Panc1 (cell line): ENCODE measurements at regions not wholly inside any gene's neighbourhood (a gene's known extent, or its start where the extent isn't known, plus 50 kb on each side); places are given as distances from the start of the nearest gene placed in this dataset.

Source experiments
- POLR2AphosphoS5 ChIP-seq: IDR thresholded peaks from 2 replicates; pipeline ENCODE4 v1.6.1; 2012; ENCODE audit warnings: mild to moderate bottlenecking, low read depth, low read length, moderate library complexity
- TF ChIP-seq, protein P1 (sequence below): fragments of 450-650 bp; IDR thresholded peaks from 2 replicates; pipeline ENCODE4 v1.5.1; 2017; ENCODE audit warnings: mild to moderate bottlenecking

DNA sequence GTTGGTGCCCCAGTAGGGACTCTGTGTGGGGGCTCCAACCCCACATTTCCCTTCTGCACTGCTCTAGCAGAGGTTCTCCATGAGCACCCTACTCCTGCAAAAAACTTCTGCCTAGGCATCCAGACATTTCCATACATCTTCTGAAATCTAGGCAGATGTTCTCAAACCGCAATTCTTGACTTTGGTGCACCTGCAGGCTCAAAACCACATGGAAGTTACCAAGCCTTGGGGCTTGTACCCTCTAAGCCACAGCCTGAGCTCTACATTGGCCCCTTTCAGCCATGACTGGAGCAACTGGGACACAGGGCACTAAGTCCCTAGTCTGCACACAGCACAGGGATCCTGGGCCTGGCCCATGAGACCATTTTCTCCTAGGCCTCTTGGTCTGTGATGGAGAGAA lies 66.5 kb upstream of the VGLL3 start:
- TF ChIP-seq, protein P1, sequence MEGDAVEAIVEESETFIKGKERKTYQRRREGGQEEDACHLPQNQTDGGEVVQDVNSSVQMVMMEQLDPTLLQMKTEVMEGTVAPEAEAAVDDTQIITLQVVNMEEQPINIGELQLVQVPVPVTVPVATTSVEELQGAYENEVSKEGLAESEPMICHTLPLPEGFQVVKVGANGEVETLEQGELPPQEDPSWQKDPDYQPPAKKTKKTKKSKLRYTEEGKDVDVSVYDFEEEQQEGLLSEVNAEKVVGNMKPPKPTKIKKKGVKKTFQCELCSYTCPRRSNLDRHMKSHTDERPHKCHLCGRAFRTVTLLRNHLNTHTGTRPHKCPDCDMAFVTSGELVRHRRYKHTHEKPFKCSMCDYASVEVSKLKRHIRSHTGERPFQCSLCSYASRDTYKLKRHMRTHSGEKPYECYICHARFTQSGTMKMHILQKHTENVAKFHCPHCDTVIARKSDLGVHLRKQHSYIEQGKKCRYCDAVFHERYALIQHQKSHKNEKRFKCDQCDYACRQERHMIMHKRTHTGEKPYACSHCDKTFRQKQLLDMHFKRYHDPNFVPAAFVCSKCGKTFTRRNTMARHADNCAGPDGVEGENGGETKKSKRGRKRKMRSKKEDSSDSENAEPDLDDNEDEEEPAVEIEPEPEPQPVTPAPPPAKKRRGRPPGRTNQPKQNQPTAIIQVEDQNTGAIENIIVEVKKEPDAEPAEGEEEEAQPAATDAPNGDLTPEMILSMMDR, result no peak
- TF ChIP-seq POLR2AphosphoS5, result no peak
